22Rv1 (cell line): ENCODE measurements at regions not wholly inside any gene's neighbourhood (a gene's known extent, or its start where the extent isn't known, plus 50 kb on each side); places are given as distances from the start of the nearest gene placed in this dataset.

Experiments
- H3K27ac ChIP-seq: fragments of 450-650 bp; 2 replicates; pipeline ENCODE4 v1.5.1; 2017
- CTCF ChIP-seq: fragments of 450-650 bp; IDR thresholded peaks from 2 replicates; pipeline ENCODE4 v1.5.1; 2017; ENCODE audit warnings: mild to moderate bottlenecking
- ZFX ChIP-seq: fragments of 450-650 bp; IDR thresholded peaks from 2 replicates; pipeline ENCODE4 v1.6.1; 2017; ENCODE audit warnings: antibody characterized with exemption, borderline replicate concordance

GRCh38 chr2:59568461-59568860 lies 985.0 kb downstream of the BCL11A start:
- H3K27ac ChIP-seq, result no peak overlapping the region
- TF ChIP-seq ZFX (no peak), CTCF (no peak)

GRCh38 chr2:59567151-59567550 lies 986.3 kb downstream of the BCL11A start:
- no peak overlapping the region for H3K27ac ChIP-seq
- TF ChIP-seq CTCF (no peak), ZFX (no peak)

- no peak for TF ChIP-seq CTCF
- no peak for TF ChIP-seq ZFX
- H3K27ac ChIP-seq, result no peak overlapping the region
These were observed 986.7 kb downstream of the BCL11A start for GRCh38 chr2:59566739-59567138.

GRCh38 chr2:59561281-59561680 lies 992.2 kb downstream of the BCL11A start:
- no peak overlapping the region for H3K27ac ChIP-seq
- TF ChIP-seq ZFX, result no peak
- no peak for TF ChIP-seq CTCF

- TF ChIP-seq ZFX, result no peak
- TF ChIP-seq CTCF, result no peak
- no peak overlapping the region for H3K27ac ChIP-seq
These were observed 992.7 kb downstream of the BCL11A start for GRCh38 chr2:59560769-59561168.

- TF ChIP-seq CTCF (no peak), ZFX (no peak)
- H3K27ac ChIP-seq, result no peak overlapping the region
These were observed 1012.6 kb downstream of the BCL11A start for GRCh38 chr2:59540864-59541263.

- no peak overlapping the region for H3K27ac ChIP-seq
These were observed 1015.0 kb downstream of the BCL11A start for GRCh38 chr2:59538398-59538911.

More at GRCh38 chr2:59538398-59538911, 1015.0 kb downstream of the BCL11A start:
- no peak for TF ChIP-seq CTCF
- no peak for TF ChIP-seq ZFX
